GM18519 (cell line): ENCODE measurements at regions not wholly inside any gene's neighbourhood (a gene's known extent, or its start where the extent isn't known, plus 50 kb on each side); places are given as distances from the start of the nearest gene placed in this dataset.

Source experiments
- ATAC-seq: cut with Tn5 transposase; IDR thresholded peaks from one replicate; pipeline ENCODE4 v1.9.1; 2021; ENCODE audit warnings: mild to moderate bottlenecking, moderate library complexity; ENCODE audit not compliant: unreplicated experiment, low FRiP score

- ATAC-seq: no peak
These were observed 387.9 kb upstream of the MEF2C start for GRCh38 chr5:89270901-89271300.

DNA sequence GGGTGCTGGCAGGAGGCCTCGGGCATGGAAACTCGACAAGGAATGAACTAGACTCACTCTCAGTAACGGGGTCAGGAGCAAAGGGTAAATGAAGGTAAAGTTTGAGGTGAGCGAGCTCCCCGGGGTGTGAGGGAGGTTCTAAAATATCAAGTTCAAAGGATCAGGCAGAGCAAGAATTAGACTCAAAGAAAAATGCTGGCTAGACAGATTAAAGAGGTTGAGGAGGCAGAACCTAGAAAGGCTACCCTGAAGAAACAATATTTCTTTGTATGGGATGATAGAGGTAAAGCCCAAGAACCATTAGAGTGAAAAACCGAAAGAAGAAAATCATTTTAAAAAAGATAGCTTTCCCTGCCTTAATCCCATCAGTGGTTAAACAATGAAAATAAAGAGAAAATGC, 386.7 kb upstream of the MEF2C start:
- ATAC-seq: no peak

DNA sequence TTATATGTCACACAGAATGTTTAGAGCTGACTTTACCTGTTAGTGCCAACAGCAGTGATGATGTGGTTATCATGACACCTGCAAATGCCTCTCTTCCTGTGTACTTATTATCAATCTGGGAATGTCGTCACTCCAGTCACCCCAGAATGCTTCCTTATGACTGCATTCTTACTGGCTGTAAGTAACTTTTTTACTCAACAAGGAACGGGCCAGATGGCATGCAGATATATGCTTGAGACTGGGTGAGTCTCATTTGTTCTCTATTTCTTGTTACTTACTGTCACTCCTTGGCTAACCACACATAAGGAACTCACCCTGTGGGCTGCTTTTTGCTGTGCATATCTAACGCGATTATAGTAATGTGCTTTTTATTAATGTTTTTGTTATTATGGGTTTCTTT, 385.5 kb upstream of the MEF2C start:
- ATAC-seq: no peak

DNA sequence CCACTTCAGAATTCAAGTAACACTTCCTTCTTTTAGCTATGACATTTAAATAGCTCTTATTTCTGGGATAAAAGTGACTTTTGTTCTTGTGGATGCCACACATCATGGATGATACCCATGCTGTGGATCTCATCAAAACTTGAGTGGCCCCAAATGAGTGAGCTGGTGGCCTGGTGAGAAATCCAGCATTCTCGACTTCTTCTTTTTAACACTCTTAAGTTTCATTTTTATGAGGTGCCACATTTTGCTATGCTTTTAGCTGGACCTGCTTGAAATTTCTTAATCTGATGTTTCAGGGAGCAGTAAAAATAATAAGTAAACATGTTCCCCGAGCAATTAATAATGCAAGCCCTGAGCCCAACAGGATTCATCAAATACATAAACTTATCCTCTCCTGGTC, 384.8 kb upstream of the MEF2C start:
- ATAC-seq: no peak

DNA sequence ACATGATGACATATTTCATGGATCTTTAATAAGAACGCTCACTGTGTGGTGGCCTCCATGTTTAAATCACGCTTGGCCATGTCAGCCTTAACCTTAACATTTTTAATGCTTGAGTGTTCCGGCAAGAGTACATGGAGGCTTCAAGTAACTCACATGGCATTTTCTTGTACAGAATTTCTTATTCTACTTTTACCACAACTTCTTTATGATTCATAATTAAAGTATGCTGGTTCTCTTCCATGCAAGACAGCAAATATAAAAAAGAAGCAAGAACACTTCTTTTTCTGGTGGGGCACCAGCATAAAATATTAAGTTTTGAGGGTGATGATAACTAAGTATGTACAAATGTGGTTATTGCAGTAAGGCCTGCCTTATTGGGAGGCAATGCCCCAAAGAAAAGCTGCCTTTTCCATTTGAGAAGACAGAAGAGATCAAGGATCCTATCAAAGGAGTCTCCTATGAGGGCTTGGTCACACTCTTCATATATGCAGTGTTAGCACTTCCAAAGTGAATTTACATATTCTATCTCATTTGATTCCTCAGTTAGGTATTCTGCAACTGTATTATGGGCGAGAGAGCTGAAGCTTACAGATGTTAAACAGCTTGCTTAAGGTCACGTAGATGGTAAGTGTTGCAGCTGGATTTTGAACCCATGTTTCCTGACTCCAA, 382.7 kb upstream of the MEF2C start:
- no peak for ATAC-seq

- ATAC-seq: no peak
These were observed 380.9 kb upstream of the MEF2C start for GRCh38 chr5:89263846-89264245.

DNA sequence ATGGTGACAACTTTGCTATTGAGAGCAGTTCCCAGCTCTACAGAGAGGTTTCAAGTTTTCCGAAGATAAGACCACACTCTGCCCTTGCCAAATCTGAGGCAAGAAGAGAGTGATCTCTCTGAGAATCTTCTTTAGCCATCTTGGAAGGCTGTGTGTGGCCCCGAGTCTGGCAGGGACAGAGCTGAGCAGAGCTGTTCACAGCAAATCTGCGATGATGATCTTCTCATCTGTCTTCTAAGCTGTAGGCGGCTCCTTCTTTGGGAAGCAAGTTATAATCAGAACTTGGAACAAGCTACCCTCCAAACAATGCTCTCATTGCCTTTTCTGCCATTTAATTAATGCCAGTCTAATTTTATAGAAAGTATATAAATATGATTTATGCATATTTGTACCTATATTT, 379.0 kb upstream of the MEF2C start:
- ATAC-seq: no peak

- no peak for ATAC-seq
These were observed 377.3 kb upstream of the MEF2C start for GRCh38 chr5:89260254-89260653.

DNA sequence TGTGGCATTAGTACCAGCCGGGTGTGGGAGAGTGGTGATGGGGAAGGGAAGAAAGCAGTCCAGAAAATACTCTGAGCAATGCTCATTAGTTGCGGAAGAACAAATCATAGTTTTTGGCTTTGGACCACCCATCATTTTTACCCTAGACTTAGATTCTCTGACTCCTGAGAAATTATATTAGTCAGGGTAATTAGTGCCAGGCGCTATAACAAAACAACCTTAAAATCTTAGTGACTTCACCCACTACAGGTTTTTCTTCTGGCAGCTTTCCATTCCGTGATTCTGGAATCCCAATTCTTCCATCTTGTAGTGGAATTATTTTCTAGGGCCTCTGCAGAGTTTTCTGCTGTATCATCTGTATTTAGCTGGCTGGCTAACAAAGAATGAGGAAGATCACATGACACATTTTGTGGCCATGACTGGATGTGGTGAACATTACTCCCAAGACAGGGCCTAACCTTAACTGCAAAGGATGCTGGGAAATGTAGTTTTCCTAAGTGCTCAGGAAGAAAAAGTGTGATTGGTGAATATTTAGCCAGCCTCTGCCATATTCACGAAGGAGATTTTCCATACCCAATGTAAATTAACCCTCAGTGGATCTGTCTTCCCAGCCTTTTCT, 373.0 kb upstream of the MEF2C start:
- ATAC-seq: no peak

- no peak for ATAC-seq
These were observed 370.8 kb upstream of the MEF2C start for GRCh38 chr5:89253666-89254352.

GRCh38 chr5:89246864-89247263, 363.9 kb upstream of the MEF2C start:
- no peak for ATAC-seq

- ATAC-seq: no peak
These were observed 363.3 kb upstream of the MEF2C start for GRCh38 chr5:89246252-89246651.

- no peak for ATAC-seq
These were observed 360.6 kb upstream of the MEF2C start for GRCh38 chr5:89243611-89244010.

GRCh38 chr5:89241186-89241585, 358.2 kb upstream of the MEF2C start:
- no peak for ATAC-seq

- no peak for ATAC-seq
These were observed 353.9 kb upstream of the MEF2C start for GRCh38 chr5:89236900-89237299.

DNA sequence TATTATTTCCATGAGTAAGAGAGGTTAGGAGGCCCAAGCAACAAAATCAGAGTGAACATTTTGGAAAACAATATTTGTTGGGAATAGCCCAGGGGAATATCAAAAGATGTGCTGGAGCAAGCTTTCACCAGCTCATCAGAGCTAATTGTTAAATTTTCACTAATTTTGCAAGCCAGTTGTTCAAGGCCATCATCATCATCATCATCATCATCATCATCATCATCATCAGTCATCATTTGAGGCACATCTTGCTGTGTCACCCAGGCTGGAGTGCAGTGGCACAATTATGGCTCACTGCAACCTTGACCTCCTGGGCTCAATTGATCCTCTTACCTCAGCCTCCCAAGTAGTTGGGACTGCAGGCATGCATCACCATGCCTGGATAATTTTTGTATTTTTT, 350.5 kb upstream of the MEF2C start:
- no peak for ATAC-seq

GRCh38 chr5:89232139-89232603, 349.2 kb upstream of the MEF2C start:
- peak; percentile 87 for ATAC-seq

DNA sequence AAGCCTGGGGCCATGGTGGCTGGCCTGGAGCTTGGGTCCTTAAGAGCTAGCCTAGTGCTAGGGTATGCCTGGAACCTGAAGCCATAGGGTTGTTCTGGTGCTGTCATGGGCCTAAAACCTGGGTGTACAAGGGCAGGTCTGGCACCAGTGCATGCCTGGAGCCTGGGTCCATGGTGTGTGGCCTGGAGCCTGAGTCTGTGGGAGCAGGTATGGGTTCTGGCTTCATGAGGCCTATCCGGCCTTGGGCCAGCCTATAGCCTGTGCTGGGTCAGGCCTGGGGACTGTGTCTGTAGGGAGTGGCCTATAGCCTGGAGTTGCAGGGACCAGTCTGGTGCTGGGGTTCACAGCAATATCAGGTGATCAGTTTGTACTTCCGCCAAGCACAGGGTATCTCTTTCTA, 347.2 kb upstream of the MEF2C start:
- no peak for ATAC-seq

- ATAC-seq: no peak
These were observed 346.5 kb upstream of the MEF2C start for GRCh38 chr5:89229331-89230070.

DNA sequence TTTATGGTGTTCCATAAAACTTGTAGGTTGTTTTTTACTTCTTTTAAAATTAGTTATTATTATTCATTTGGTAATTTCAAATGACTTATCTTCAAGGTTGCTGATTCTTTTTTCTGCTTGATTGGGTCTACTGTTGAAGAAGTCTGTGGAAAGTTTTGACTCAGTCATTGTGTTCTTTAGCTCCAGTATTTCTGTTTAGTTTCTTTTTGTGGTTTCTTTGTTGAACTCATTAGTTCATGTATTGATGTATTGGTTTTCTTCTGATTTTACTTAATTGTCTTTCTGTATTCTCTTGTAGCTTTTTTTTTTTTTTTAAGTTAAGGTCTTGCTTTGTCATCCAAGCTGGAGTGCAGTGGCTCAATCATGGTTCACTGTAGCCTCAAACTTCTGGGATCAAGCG, 345.4 kb upstream of the MEF2C start:
- ATAC-seq: no peak

DNA sequence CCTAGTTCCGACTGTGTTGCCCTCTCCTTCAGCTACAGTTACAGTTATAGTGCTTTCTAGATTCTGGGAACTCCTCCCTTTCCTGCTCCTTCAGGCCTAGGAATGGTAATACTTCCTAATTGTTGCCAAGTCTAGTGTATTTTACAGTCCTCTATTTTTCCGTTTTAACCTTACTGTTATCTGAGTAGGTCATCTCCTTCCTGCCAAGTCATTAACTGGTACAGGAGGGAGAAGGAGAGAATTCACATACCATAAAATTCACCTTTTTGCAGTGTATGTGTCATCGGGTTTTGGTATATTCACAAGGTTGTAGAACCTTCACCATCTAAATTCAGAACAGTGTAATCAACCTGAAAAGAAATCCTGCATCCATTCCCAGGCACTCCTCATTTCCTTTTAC, 335.4 kb upstream of the MEF2C start:
- no peak for ATAC-seq
